GM12873 (cell line): ENCODE measurements at regions not wholly inside any gene's neighbourhood (a gene's known extent, or its start where the extent isn't known, plus 50 kb on each side); places are given as distances from the start of the nearest gene placed in this dataset.

Experiments used
- CTCF ChIP-seq: IDR thresholded peaks from 2 replicates; pipeline ENCODE4 v1.5.1; 2012; ENCODE audit warnings: low read depth, mild to moderate bottlenecking, moderate library complexity, low read length, control low read depth; ENCODE audit not compliant: insufficient read depth; ENCODE audit errors: missing control alignments

GRCh38 chr12:92334552-92334951 lies 188.9 kb upstream of the BTG1 start:
- TF ChIP-seq CTCF: no peak

GRCh38 chr12:92332552-92332951 lies 186.9 kb upstream of the BTG1 start:
- no peak for TF ChIP-seq CTCF

- TF ChIP-seq CTCF: no peak
Measured at GRCh38 chr12:92331383-92331782, 185.7 kb upstream of the BTG1 start.

- no peak for TF ChIP-seq CTCF
Measured at GRCh38 chr12:92330654-92331053, 185.0 kb upstream of the BTG1 start.

- TF ChIP-seq CTCF: no peak
Measured at GRCh38 chr12:92326877-92327276, 181.2 kb upstream of the BTG1 start.

- no peak for TF ChIP-seq CTCF
Measured at GRCh38 chr12:92324849-92325500, 179.3 kb upstream of the BTG1 start.

- no peak for TF ChIP-seq CTCF
Measured at GRCh38 chr12:92312463-92312964, 166.9 kb upstream of the BTG1 start.
